Activated CD8-positive, alpha-beta memory T cell treated with anti-CD3 and anti-CD28 coated beads, Interleukin-2, amount 10 ng/mL, durations not matched to agents 7 days and 5 days (primary cell): ENCODE measurements at regions not wholly inside any gene's neighbourhood (a gene's known extent, or its start where the extent isn't known, plus 50 kb on each side); places are given as distances from the start of the nearest gene placed in this dataset.
A peak's percentile ranks its signal among the peaks of the same experiment; 100 is the strongest.

Experiments
- ATAC-seq: fragments of 150-1000 bp; cut with Tn5 transposase; one replicate; pipeline ENCODE4 v1.10.0; 2021; ENCODE audit warnings: moderate library complexity
- CTCF ChIA-PET: fragments of 350-600 bp; sonication (Branson Sonifier 250); formaldehyde crosslinking; loops from one replicate; lab custom pipeline; 2021; ENCODE audit warnings: antibody characterized with exemption; lab: Charles Lee
- DNase-seq: peaks from one replicate; pipeline ENCODE4 v3.0.0-alpha.2; 2020
- H3K27ac Mint-ChIP-seq: one replicate; pipeline ENCODE4 v1.8.0; 2021; ENCODE audit warnings: mild to moderate bottlenecking, mixed read lengths
- H3K27me3 Mint-ChIP-seq: one replicate; pipeline ENCODE4 v1.8.0; 2021; ENCODE audit warnings: mixed read lengths
- H3K36me3 Mint-ChIP-seq: one replicate; pipeline ENCODE4 v1.8.0; 2021; ENCODE audit warnings: mild to moderate bottlenecking, mixed read lengths
- H3K4me1 Mint-ChIP-seq: one replicate; pipeline ENCODE4 v1.8.0; 2021; ENCODE audit warnings: mixed read lengths
- H3K4me3 Mint-ChIP-seq: one replicate; pipeline ENCODE4 v1.8.0; 2021; ENCODE audit warnings: mild to moderate bottlenecking, moderate library complexity, mixed read lengths
- H3K9me3 Mint-ChIP-seq: one replicate; pipeline ENCODE4 v1.8.0; 2022; ENCODE audit warnings: low read depth, mixed read lengths

DNA sequence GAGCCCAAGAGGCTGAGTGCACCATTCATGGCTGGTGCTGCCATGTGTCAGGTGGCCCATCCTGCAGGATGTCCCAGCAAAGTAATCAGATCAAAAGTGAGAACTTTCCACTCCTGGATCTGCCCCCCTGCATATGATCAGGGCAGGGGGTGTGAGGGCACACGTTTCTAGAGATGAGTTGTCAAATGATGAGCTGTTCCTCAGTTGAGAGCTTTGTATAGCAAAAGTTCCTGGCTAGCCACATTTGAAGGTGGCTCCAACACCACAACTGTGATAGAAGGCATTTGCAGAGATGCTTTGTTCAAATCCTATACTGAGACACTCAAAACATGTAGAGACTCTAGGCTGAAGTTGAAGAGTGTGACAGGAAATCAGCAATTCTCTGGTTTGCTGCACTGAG lies 501.8 kb downstream of the BCOR start:
- no peak overlapping the region for H3K27ac Mint-ChIP-seq
- no peaks in the 10 kb centered on the region for H3K9me3 Mint-ChIP-seq
- CTCF ChIA-PET: no interaction called here
- H3K36me3 Mint-ChIP-seq: no peaks in the 10 kb centered on the region
- DNase-seq: no peak
- no peak overlapping the region for H3K4me3 Mint-ChIP-seq
- peaks cover 3% of the 10 kb centered on the region for H3K4me1 Mint-ChIP-seq
- H3K27me3 Mint-ChIP-seq: no peaks in the 10 kb centered on the region
- ATAC-seq: no peak

DNA sequence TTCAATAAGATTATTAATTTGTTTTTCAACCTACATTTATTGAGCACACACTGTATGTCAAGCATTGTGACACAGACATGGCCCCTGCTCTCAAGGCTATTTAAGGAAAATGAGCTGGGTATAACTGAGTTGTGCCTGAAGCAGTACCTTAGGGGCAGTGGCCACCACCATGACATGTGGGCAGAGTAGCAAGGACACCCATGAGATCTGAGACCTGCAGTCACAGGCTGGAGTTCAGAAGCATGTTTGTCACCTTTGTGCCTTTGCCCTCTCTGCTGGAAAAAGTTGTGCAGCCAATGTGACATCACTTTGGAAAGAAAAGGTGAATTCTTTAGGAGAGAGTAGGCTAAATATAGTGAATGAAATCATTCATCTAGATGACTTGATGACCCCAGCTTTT lies 501.3 kb downstream of the BCOR start:
- H3K4me3 Mint-ChIP-seq: no peak overlapping the region
- CTCF ChIA-PET: no interaction called here
- no peak overlapping the region for H3K27ac Mint-ChIP-seq
- H3K36me3 Mint-ChIP-seq: no peaks in the 10 kb centered on the region
- H3K9me3 Mint-ChIP-seq: no peaks in the 10 kb centered on the region
- peaks cover 3% of the 10 kb centered on the region for H3K4me1 Mint-ChIP-seq
- H3K27me3 Mint-ChIP-seq: no peaks in the 10 kb centered on the region
- no peak for DNase-seq
- no peak for ATAC-seq

DNA sequence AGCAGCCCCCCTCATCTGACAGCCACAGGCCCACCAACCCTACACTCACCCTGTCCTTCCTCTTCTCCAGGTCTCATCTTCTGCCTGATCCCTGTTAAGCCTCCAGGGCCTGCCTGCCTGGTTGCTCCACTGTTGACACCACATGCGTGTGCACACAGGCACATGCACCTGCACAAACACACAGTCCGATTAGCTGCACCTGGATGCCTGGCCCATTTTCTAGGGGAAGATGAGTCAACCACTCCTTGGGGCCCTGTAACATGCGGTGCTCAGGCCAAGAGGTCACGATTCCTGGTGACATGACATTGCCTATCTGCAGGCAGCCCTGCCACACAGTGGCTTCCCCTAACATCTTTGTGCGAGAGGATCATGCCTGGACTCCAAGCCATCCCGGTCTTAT lies 498.4 kb downstream of the BCOR start:
- Mint-ChIP-seq H3K27me3 (no peaks in the 10 kb centered on the region), H3K4me3 (no peak overlapping the region), H3K27ac (no peak overlapping the region), H3K4me1 (peaks cover 3% of the 10 kb centered on the region), H3K9me3 (no peaks in the 10 kb centered on the region), H3K36me3 (no peaks in the 10 kb centered on the region)
- CTCF ChIA-PET: no interaction called here
- DNase-seq: no peak
- ATAC-seq: no peak

DNA sequence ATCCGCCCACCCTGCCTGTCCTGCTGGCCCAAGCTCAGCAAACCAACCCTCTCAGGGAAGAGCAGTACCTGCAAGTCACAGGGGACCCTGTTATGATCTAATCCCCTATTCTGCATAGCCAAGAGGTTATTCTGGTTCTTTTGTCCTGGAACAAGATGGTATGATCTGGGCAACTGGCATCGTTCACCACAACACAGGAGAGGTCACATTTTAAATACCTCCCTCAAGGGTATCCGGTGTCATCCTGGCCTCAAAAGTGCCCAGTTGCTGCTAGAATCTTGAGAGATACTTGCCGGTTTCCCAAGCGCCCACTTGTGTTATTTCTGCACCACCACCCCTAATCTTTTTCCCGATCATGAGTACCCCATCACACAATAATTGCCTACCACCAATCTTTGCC lies 497.5 kb downstream of the BCOR start:
- CTCF ChIA-PET: no interaction called here
- H3K27ac Mint-ChIP-seq: no peak overlapping the region
- no peak overlapping the region for H3K4me3 Mint-ChIP-seq
- H3K36me3 Mint-ChIP-seq: no peaks in the 10 kb centered on the region
- no peaks in the 10 kb centered on the region for H3K9me3 Mint-ChIP-seq
- DNase-seq: no peak
- ATAC-seq: no peak
- H3K4me1 Mint-ChIP-seq: peaks cover 3% of the 10 kb centered on the region
- H3K27me3 Mint-ChIP-seq: no peaks in the 10 kb centered on the region

DNA sequence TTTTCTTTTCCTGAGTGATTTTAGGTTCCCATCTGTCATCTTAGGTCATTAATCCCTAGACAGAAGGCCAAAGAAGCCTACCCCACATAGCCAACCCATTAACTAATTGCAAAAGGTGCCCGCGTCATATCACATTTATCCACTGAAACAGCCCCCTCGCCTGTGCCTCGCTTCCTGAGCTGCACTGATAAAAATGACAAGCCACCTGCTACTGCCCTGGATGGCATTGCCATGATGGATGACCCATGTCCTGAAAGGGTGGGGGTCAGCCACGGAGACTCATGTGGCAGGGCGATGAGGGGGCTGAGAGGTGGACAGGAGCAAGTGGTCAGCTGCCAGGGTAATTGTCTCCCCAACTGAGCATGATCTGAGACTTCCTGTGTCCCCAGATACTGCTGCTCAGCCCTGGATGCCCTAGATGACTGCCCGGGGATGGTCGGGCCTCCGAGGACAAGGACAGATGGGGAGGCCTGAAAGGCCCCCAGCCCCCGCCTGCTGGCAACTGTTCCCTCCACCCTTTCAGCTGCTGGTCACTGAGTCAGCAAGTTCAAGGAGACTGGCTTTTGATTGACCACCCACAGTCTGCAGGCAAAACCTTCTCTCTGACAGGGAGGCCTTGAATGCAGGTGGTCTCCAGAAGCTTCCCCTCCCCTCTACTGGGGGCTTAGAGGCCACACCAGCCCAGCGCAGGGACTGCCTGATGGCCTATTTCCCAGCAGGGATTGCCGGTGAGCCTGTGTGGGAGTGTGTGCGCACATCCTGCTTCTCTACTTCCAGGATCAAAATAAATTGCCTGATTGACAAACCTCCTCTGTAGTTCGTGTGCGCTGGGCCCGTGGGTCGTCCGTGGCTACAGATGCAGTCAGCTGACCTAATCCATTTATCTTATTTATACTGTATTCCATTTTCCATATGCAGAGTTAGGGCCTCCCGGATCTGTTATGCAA lies 496.3 kb downstream of the BCOR start:
- Mint-ChIP-seq H3K4me3 (no peak overlapping the region), H3K4me1 (peaks cover 3% of the 10 kb centered on the region), H3K9me3 (no peaks in the 10 kb centered on the region), H3K36me3 (no peaks in the 10 kb centered on the region), H3K27ac (no peak overlapping the region), H3K27me3 (peaks cover under 1% of the 10 kb centered on the region)
- DNase-seq (no peak), ATAC-seq (no peak)
- CTCF ChIA-PET: no interaction called here

DNA sequence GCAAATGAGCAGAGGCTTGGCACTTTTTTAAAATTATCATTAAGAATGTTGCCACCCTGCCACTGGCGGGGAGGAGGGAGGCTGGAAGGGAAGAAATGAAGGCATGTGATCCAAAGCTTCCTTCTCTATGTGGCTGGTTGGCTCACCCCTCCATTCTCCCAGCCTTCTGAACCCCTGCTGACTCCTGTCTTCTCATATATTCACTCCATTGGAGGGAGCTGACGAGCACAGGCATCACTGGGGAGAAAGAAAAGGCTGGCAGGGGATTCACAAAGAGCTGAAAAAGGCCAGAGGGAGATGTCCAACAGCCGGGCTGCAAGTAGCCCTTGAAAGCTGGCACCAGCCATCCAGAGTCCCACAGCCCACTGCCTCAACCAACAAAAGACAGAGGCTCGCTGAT lies 495.6 kb downstream of the BCOR start:
- peaks cover 4% of the 10 kb centered on the region for H3K27me3 Mint-ChIP-seq
- no peaks in the 10 kb centered on the region for H3K9me3 Mint-ChIP-seq
- DNase-seq (no peak), ATAC-seq (no peak)
- H3K27ac Mint-ChIP-seq: no peak overlapping the region
- no peak overlapping the region for H3K4me3 Mint-ChIP-seq
- H3K4me1 Mint-ChIP-seq: peaks cover 2% of the 10 kb centered on the region
- CTCF ChIA-PET: no interaction called here
- no peaks in the 10 kb centered on the region for H3K36me3 Mint-ChIP-seq

DNA sequence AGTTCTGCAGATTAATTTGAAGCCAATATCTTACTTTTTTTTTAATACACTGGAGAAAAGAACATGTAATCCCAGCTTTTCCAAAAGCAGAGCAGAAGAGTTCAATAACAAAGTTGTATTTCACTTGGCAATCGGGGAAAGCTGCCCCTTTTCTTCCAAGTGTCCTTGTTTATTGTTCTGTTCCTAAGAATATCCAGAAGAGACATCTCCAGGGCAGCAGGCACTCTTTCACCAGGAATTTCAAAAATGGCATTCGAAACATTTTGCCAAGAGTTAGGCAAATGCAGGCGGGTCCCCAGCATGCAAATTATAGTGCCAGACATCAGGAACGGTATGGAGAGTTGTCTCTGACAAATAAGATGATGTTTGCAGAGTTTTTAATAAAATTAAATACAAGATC lies 494.5 kb downstream of the BCOR start:
- DNase-seq (no peak), ATAC-seq (no peak)
- Mint-ChIP-seq H3K4me1 (peaks cover 2% of the 10 kb centered on the region), H3K36me3 (no peaks in the 10 kb centered on the region), H3K4me3 (no peak overlapping the region), H3K9me3 (no peaks in the 10 kb centered on the region), H3K27me3 (peaks cover 4% of the 10 kb centered on the region), H3K27ac (no peak overlapping the region)
- CTCF ChIA-PET: no interaction called here

DNA sequence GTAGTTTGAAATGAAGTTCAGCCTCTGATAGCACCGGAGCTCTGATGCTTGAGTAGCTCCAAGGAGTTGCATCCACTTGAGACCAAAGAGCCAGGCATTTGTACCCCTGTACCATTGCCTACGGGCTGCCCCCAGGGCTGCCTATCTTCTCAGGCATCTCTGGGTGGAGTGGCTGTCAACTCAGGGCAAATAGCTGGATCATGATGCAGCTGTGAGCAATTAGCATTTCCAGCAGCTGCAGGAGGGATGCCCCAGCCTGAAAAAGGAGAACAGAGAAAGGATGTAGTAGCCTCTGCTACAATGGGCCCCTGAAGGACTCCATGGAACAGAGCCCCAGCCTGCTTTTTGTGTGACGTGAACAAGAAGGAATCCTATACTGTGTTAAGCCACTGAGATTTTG lies 492.6 kb downstream of the BCOR start:
- Mint-ChIP-seq H3K27ac (no peak overlapping the region), H3K27me3 (peaks cover 4% of the 10 kb centered on the region), H3K36me3 (no peaks in the 10 kb centered on the region), H3K4me1 (peaks cover 2% of the 10 kb centered on the region), H3K4me3 (no peak overlapping the region), H3K9me3 (no peaks in the 10 kb centered on the region)
- no peak for DNase-seq
- no peak for ATAC-seq
- CTCF ChIA-PET: no interaction called here

DNA sequence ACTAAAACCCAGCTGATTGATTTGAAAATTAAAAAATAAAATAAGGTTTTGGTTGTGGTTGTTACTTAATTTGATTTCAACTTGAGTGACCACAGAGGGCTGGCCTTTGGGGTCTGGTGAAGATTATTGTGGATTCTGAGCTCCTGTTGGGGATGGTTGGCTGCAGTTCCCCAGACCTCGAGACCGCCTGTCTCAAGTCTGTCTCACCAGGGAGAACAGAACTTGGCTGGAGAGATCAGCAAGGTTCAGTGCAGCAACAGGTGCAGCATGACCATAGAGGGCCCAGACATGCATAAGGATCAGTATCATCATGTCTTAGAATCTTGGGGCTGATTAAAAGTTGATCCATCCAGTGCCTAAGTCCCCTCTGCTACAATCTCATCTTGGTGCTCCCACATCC lies 491.9 kb downstream of the BCOR start:
- Mint-ChIP-seq H3K27ac (no peak overlapping the region), H3K36me3 (no peaks in the 10 kb centered on the region), H3K4me3 (no peak overlapping the region), H3K27me3 (peaks cover 4% of the 10 kb centered on the region), H3K4me1 (no peaks in the 10 kb centered on the region), H3K9me3 (no peaks in the 10 kb centered on the region)
- CTCF ChIA-PET: no interaction called here
- ATAC-seq (no peak), DNase-seq (no peak)

DNA sequence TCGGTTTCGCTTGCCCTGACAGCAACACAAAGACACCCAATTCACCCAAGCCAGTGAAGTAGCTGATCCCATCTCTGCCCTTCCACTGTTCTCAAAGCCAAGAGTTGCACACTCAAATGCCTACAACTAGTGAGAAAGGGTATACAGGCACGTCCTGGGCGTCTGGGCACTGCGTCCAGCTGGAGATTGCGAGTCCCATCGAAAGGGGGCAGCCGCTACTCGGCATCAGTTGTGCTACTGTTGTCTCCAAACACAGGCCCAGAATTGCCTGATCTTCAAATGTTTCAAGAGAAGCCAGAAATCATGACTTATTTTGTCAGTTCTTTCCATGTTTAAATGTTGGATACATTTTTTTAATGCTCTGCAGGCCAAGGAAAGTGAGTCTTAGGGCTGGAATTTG lies 487.8 kb downstream of the BCOR start:
- H3K4me3 Mint-ChIP-seq: no peak overlapping the region
- H3K36me3 Mint-ChIP-seq: no peaks in the 10 kb centered on the region
- DNase-seq (no peak), ATAC-seq (no peak)
- no peak overlapping the region for H3K27ac Mint-ChIP-seq
- H3K4me1 Mint-ChIP-seq: peaks cover 10% of the 10 kb centered on the region
- CTCF ChIA-PET: no interaction called here
- H3K9me3 Mint-ChIP-seq: no peaks in the 10 kb centered on the region
- H3K27me3 Mint-ChIP-seq: peaks cover 7% of the 10 kb centered on the region

DNA sequence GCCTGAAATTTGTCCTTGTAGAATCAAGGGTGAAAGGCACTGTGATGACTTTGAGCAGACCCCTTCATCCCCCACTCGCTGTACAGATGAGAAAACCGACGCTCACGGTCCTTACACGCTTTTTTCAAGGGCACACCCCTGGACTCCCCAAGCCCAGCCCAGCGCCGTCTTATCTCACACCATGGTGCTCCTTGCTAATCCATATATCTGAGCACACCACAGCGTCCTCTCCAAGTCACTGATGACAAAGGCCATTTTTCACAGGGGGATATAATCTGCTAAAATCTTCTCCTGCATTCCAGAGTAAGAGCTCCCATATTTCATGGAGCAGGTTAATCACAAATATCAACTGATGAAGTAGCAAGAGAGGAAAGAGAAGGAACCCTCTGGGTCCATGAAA lies 486.3 kb downstream of the BCOR start:
- no peak for DNase-seq
- no peak overlapping the region for H3K4me3 Mint-ChIP-seq
- no peaks in the 10 kb centered on the region for H3K36me3 Mint-ChIP-seq
- H3K9me3 Mint-ChIP-seq: no peaks in the 10 kb centered on the region
- CTCF ChIA-PET: no interaction called here
- H3K27ac Mint-ChIP-seq: no peak overlapping the region
- no peak for ATAC-seq
- peaks cover 10% of the 10 kb centered on the region for H3K4me1 Mint-ChIP-seq
- H3K27me3 Mint-ChIP-seq: peaks cover 7% of the 10 kb centered on the region

DNA sequence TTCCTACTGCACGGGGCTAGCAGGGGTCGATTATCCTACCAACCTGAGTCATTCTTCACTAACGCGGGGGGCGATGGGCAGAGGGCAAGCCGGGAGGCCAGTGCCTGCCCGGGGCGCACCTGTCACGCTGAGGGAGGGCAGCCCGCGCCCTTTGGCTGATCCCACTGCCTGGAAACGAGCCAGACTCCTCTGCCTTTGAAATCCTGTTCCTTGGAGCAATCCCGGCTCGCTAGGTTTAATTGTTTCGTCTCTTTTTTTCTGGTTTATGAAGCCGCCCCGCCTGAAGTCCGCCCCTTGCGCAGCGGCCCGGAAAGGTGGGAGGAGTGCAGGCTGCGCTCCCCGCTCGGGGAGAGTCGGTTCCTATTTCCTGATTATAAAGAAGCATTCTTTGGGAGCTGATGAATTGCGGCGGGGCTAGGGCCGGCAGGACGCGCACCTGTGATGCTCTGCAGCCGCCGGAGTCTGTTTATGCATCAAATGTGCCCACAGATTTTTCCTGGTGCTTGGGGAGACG lies 484.2 kb downstream of the BCOR start:
- peaks cover 10% of the 10 kb centered on the region for H3K4me1 Mint-ChIP-seq
- CTCF ChIA-PET: no interaction called here
- peaks cover 3% of the 10 kb centered on the region for H3K27me3 Mint-ChIP-seq
- no peak overlapping the region for H3K27ac Mint-ChIP-seq
- no peaks in the 10 kb centered on the region for H3K36me3 Mint-ChIP-seq
- H3K4me3 Mint-ChIP-seq: peak overlapping the region; percentile 72
- no peak for ATAC-seq
- H3K9me3 Mint-ChIP-seq: no peaks in the 10 kb centered on the region
- no peak for DNase-seq

DNA sequence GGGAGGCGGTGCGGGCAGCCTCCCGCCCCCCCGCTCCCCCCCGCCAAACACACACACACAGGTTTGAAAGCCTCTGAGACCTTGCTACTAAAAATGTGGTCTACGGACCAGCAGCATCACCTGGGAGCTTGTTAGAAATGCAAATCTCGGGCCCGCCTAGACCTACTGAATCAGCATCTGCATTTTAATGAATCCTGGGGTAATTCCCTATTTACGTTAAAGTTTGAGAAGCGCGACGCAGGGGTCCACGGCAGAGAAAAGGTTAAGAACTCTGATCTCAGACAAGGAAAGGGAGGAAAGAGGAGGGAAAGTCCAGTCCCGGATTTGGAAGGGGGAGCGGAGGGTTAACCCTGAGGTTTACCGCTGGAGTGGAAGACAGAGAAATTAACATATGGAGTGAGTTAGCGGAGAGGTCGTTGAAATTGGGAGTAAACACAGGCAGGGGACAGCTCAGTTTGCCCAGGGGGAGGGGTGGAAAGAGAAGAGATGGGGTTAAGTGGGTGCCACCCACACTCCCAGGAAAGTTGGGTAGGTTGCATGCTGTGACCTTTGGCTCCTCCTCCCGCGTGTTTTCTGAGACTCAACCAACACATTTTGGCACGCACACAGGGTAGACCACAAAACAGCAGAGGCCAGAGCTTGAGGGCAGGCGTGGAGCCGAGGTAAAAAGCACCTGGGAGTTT lies 483.6 kb downstream of the BCOR start:
- Mint-ChIP-seq H3K4me3 (peak overlapping the region; percentile 72), H3K27me3 (peaks cover 3% of the 10 kb centered on the region), H3K36me3 (no peaks in the 10 kb centered on the region), H3K27ac (peak overlapping the region; percentile 40), H3K9me3 (no peaks in the 10 kb centered on the region), H3K4me1 (peaks cover 10% of the 10 kb centered on the region)
- no peak for ATAC-seq
- DNase-seq: peak; percentile 40
- CTCF ChIA-PET: no interaction called here

DNA sequence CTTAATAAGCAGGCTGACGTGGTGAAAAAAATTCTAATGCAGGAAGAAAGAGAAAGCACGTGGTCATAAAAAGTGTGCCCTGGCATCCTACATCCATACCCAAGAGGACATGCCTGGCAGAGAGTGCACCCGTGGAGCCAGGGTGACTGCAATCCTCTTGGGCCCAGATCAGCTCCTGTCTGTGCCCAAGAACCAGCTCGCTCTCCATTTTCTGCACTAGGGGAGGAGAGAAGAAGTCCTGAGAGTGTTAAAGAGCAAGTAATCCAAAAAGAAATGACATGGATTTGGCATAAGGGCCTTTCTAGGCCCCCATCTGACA lies 483.1 kb downstream of the BCOR start:
- Mint-ChIP-seq H3K27me3 (peaks cover 3% of the 10 kb centered on the region), H3K9me3 (no peaks in the 10 kb centered on the region), H3K4me1 (peaks cover 10% of the 10 kb centered on the region), H3K4me3 (peak overlapping the region; percentile 72), H3K36me3 (no peaks in the 10 kb centered on the region), H3K27ac (no peak overlapping the region)
- no peak for DNase-seq
- CTCF ChIA-PET: no interaction called here
- no peak for ATAC-seq
